Calu3 (cell line): ENCODE measurements at regions not wholly inside any gene's neighbourhood (a gene's known extent, or its start where the extent isn't known, plus 50 kb on each side); places are given as distances from the start of the nearest gene placed in this dataset.

Experiments used
- BruUV-seq: library from RNA; stranded (reverse); fragments of 400-500 nt; replicated peaks from 2 replicates; lab custom pipeline; 2021; lab: Mats Ljungman, UMichigan
- CTCF ChIA-PET: fragments of 300-600 bp; sonication (Branson Sonifier 250); formaldehyde crosslinking; loops from one replicate; lab custom pipeline; 2022; ENCODE audit warnings: antibody characterized with exemption; lab: Charles Lee
- DNase-seq: peaks from one replicate; pipeline ENCODE4 v3.0.0; 2022
- H3K27ac Mint-ChIP-seq: one replicate; pipeline ENCODE4 v1.8.0; 2022; ENCODE audit warnings: mixed read lengths; ENCODE audit not compliant: unreplicated experiment
- H3K27me3 Mint-ChIP-seq: one replicate; pipeline ENCODE4 v1.8.0; 2022; ENCODE audit warnings: mixed read lengths; ENCODE audit not compliant: unreplicated experiment
- H3K36me3 Mint-ChIP-seq: one replicate; pipeline ENCODE4 v1.8.0; 2022; ENCODE audit warnings: mild to moderate bottlenecking, moderate library complexity, mixed read lengths; ENCODE audit not compliant: insufficient read depth, unreplicated experiment
- H3K4me1 Mint-ChIP-seq: one replicate; pipeline ENCODE4 v1.8.0; 2022; ENCODE audit warnings: mild to moderate bottlenecking, low read depth, mixed read lengths; ENCODE audit not compliant: unreplicated experiment
- H3K4me3 Mint-ChIP-seq: one replicate; pipeline ENCODE4 v1.8.0; 2022; ENCODE audit warnings: mild to moderate bottlenecking, low read depth, moderate library complexity, mixed read lengths; ENCODE audit not compliant: unreplicated experiment
- H3K9me3 Mint-ChIP-seq: one replicate; pipeline ENCODE4 v1.8.0; 2022; ENCODE audit warnings: low read depth, mixed read lengths; ENCODE audit not compliant: unreplicated experiment
- intact Hi-C: fragments of 100-400 bp; cut with micrococcal nuclease; formaldehyde crosslinking; loops from one replicate; pipeline ENCODE4 v1.10.0; 2022; ENCODE audit not compliant: unreplicated experiment
- TF ChIP-seq, protein P1 (sequence below): fragments of 200-600 bp; IDR thresholded peaks from one replicate; pipeline ENCODE4 v1.8.0; 2022; ENCODE audit warnings: antibody characterized with exemption; ENCODE audit not compliant: unreplicated experiment

DNA sequence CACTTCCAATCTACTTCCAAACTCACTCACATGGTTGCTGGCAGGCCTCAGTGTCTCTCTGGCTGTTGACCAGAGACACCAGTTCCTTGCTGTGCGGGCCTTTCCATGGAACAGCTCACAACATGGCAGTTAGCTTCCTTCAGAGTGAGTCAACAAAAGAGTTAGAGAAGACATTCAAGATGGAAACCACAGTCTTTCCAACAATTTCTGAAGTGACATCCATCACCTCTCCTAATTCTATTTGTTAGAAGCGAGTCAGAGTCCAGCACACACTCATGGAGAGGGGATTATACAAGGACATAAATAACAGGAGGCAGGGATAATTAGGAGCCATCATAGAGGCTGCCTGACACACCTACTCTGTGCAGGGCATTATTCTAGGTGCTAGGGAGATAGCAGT, 62.5 kb upstream of the TMEM164 start:
- H3K4me3 Mint-ChIP-seq: no peak overlapping the region
- H3K4me1 Mint-ChIP-seq: no peaks in the 10 kb centered on the region
- TF ChIP-seq, protein P1, sequence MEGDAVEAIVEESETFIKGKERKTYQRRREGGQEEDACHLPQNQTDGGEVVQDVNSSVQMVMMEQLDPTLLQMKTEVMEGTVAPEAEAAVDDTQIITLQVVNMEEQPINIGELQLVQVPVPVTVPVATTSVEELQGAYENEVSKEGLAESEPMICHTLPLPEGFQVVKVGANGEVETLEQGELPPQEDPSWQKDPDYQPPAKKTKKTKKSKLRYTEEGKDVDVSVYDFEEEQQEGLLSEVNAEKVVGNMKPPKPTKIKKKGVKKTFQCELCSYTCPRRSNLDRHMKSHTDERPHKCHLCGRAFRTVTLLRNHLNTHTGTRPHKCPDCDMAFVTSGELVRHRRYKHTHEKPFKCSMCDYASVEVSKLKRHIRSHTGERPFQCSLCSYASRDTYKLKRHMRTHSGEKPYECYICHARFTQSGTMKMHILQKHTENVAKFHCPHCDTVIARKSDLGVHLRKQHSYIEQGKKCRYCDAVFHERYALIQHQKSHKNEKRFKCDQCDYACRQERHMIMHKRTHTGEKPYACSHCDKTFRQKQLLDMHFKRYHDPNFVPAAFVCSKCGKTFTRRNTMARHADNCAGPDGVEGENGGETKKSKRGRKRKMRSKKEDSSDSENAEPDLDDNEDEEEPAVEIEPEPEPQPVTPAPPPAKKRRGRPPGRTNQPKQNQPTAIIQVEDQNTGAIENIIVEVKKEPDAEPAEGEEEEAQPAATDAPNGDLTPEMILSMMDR: no peak
- CTCF ChIA-PET: no interaction called here
- H3K27ac Mint-ChIP-seq: no peak overlapping the region
- no peak for DNase-seq
- no TSS peak for BruUV-seq
- no peaks in the 10 kb centered on the region for H3K36me3 Mint-ChIP-seq
- peaks cover 8% of the 10 kb centered on the region for H3K27me3 Mint-ChIP-seq
- intact Hi-C loops: no loop called here
- no peaks in the 10 kb centered on the region for H3K9me3 Mint-ChIP-seq

DNA sequence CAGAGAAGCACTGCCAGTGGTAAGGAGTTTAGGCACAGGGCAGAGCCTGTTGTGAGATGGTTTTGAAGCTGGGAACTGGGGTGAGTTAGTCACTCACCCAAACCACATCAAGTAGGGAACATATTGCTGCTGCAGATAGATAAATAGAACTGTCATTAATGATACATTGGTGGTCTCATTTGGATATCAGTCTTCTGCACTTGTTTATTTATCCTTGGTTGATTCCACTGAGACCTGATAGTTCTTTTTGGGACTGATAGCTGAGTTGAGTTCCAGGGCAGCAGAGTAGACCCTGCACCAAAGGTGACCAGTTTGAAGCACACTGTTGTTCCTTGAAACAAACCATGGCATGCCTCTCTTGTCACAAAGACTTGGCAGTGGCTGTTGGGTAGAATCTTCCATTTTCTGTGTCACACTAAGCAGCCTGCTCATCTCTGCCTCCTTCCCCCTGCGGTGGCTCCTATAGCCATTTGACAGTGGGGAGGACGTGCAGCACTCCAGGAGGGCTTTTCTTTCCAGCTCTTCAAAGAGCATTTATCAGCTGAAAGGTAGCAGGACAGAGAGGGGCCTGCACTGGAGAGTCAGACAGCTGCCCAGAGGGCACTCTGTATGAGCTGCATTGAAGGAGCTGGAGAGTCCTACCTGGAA, 59.7 kb upstream of the TMEM164 start:
- TF ChIP-seq, protein P1: no peak
- Mint-ChIP-seq H3K9me3 (no peaks in the 10 kb centered on the region), H3K27me3 (peaks cover 8% of the 10 kb centered on the region), H3K4me3 (no peak overlapping the region), H3K27ac (no peak overlapping the region), H3K4me1 (no peaks in the 10 kb centered on the region), H3K36me3 (no peaks in the 10 kb centered on the region)
- no TSS peak for BruUV-seq
- no peak for DNase-seq
- CTCF ChIA-PET: no interaction called here
- intact Hi-C loops: no loop called here

- intact Hi-C loops: no loop called here
- TF ChIP-seq, protein P1: no peak
- H3K27ac Mint-ChIP-seq: no peak overlapping the region
- DNase-seq: no peak
- H3K27me3 Mint-ChIP-seq: peaks cover 8% of the 10 kb centered on the region
- H3K4me1 Mint-ChIP-seq: no peaks in the 10 kb centered on the region
- H3K36me3 Mint-ChIP-seq: no peaks in the 10 kb centered on the region
- BruUV-seq: no TSS peak
- H3K9me3 Mint-ChIP-seq: no peaks in the 10 kb centered on the region
- CTCF ChIA-PET: no interaction called here
- H3K4me3 Mint-ChIP-seq: no peak overlapping the region
Observed at GRCh38 chrX:109943740-109944092, 59.2 kb upstream of the TMEM164 start.

- TF ChIP-seq, protein P1: no peak
- Mint-ChIP-seq H3K27ac (no peak overlapping the region), H3K4me1 (peaks cover 9% of the 10 kb centered on the region), H3K9me3 (no peaks in the 10 kb centered on the region), H3K36me3 (no peaks in the 10 kb centered on the region), H3K4me3 (no peak overlapping the region), H3K27me3 (no peaks in the 10 kb centered on the region)
- CTCF ChIA-PET: interaction anchor here (0.9 kb wide), 1 partner anchor 467 kb away, joined by 3 read pairs; no protein-coding TSS in a partner anchor
- intact Hi-C loops: no loop called here
- peak; percentile 12 for DNase-seq
- BruUV-seq: no TSS peak
Observed at GRCh38 chrX:109952050-109952449, 50.9 kb upstream of the TMEM164 start.
